ENCODE measurements at regions not wholly inside any gene's neighbourhood (a gene's known extent, or its start where the extent isn't known, plus 50 kb on each side); places are given as distances from the start of the nearest gene placed in this dataset.

GRCh38 chr17:15169676-15170075, 95.5 kb downstream of the PMP22 start:
- Histone ChIP-seq H3K9me3 (ENCODE audit: control insufficient read depth, low read length) (no peaks in the 10 kb centered on the region), H3K4me1 (ENCODE audit: control insufficient read depth, insufficient read depth, low read length) (no peaks in the 10 kb centered on the region), H3K9ac (ENCODE audit: extremely low read depth, low read length, poor library complexity, severe bottlenecking) (no peak overlapping the region), H3K27ac (ENCODE audit: low read depth, low read length) (no peak overlapping the region), H3K4me3 (ENCODE audit: low read length) (no peak overlapping the region), H3K27me3 (ENCODE audit: control insufficient read depth, insufficient read depth, low read length, poor library complexity, severe bottlenecking) (no peaks in the 10 kb centered on the region), H3K36me3 (ENCODE audit: control insufficient read depth, insufficient read depth, low read length) (no peaks in the 10 kb centered on the region)
- H3K4me1 Mint-ChIP-seq = peaks cover 9% of the 10 kb centered on the region
- 83 to 88% methylated on average over 2 of the region's 2 CpGs for WGBS, 2 experiments (ENCODE audit: insufficient coverage in 1 of 2, insufficient read length in 1 of 2)
- no peaks in the 10 kb centered on the region for H3K27me3 Mint-ChIP-seq (ENCODE audit: insufficient read depth)
- H3K36me3 Mint-ChIP-seq (ENCODE audit: low read depth) = no peaks in the 10 kb centered on the region
- TF ChIP-seq CTCF (conservative IDR thresholded peaks at IDR 0.05) = no peak
- no peak overlapping the region for H3K27ac Mint-ChIP-seq
- DNase-seq = no peak
- no peaks in the 10 kb centered on the region for H3K9me3 Mint-ChIP-seq
- no peak overlapping the region for H3K4me3 Mint-ChIP-seq

GRCh38 chr17:15168379-15168778, 96.7 kb downstream of the PMP22 start:
- H3K27ac Mint-ChIP-seq = no peak overlapping the region
- peaks cover 9% of the 10 kb centered on the region for H3K4me1 Mint-ChIP-seq
- H3K27me3 Mint-ChIP-seq (ENCODE audit: insufficient read depth) = no peaks in the 10 kb centered on the region
- no peaks in the 10 kb centered on the region for H3K36me3 Mint-ChIP-seq (ENCODE audit: low read depth)
- Histone ChIP-seq H3K9me3 (ENCODE audit: control insufficient read depth, low read length) (no peaks in the 10 kb centered on the region), H3K36me3 (ENCODE audit: control insufficient read depth, insufficient read depth, low read length) (no peaks in the 10 kb centered on the region), H3K9ac (ENCODE audit: extremely low read depth, low read length, poor library complexity, severe bottlenecking) (no peak overlapping the region), H3K4me3 (ENCODE audit: low read length) (no peak overlapping the region), H3K4me1 (ENCODE audit: control insufficient read depth, insufficient read depth, low read length) (no peaks in the 10 kb centered on the region), H3K27ac (ENCODE audit: low read depth, low read length) (no peak overlapping the region), H3K27me3 (ENCODE audit: control insufficient read depth, insufficient read depth, low read length, poor library complexity, severe bottlenecking) (no peaks in the 10 kb centered on the region)
- TF ChIP-seq CTCF (conservative IDR thresholded peaks at IDR 0.05) = no peak
- H3K9me3 Mint-ChIP-seq = no peaks in the 10 kb centered on the region
- no peak overlapping the region for H3K4me3 Mint-ChIP-seq
- 95 to 100% methylated on average over 4 of the region's 4 CpGs for WGBS, 2 experiments (ENCODE audit: insufficient coverage in 1 of 2, insufficient read length in 1 of 2)
- no peak for DNase-seq

GRCh38 chr17:15161395-15161794, 103.7 kb downstream of the PMP22 start:
- no peak for DNase-seq
- H3K9ac ChIP-seq (ENCODE audit: extremely low read depth, low read length, poor library complexity, severe bottlenecking) = no peak overlapping the region
- Mint-ChIP-seq H3K9me3 (no peaks in the 10 kb centered on the region), H3K27me3 (ENCODE audit: insufficient read depth) (no peaks in the 10 kb centered on the region), H3K4me3 (no peak overlapping the region), H3K27ac (no peak overlapping the region), H3K36me3 (ENCODE audit: low read depth) (no peaks in the 10 kb centered on the region), H3K4me1 (no peaks in the 10 kb centered on the region)
- no peak overlapping the region for H3K27ac ChIP-seq (ENCODE audit: low read depth, low read length)
- no peaks in the 10 kb centered on the region for H3K36me3 ChIP-seq (ENCODE audit: control insufficient read depth, insufficient read depth, low read length)
- H3K4me3 ChIP-seq (ENCODE audit: low read length) = no peak overlapping the region
- H3K4me1 ChIP-seq (ENCODE audit: control insufficient read depth, insufficient read depth, low read length) = no peaks in the 10 kb centered on the region
- no peaks in the 10 kb centered on the region for H3K27me3 ChIP-seq (ENCODE audit: control insufficient read depth, insufficient read depth, low read length, poor library complexity, severe bottlenecking)
- TF ChIP-seq CTCF (conservative IDR thresholded peaks at IDR 0.05) = peak; percentile 1
- 93% methylated on average over 7 of the region's 7 CpGs; no CpG with 5 or more reads in 1 of the 2 experiments for WGBS, 2 experiments (ENCODE audit: insufficient coverage in 1 of 2, insufficient read length in 1 of 2)
- no peaks in the 10 kb centered on the region for H3K9me3 ChIP-seq (ENCODE audit: control insufficient read depth, low read length)
